Stimulated activated CD8-positive, alpha-beta memory T cell treated with anti-CD3 and anti-CD28 coated beads, Interleukin-15, amount 100 ng/mL, for 1 hour (primary cell): ENCODE measurements at regions not wholly inside any gene's neighbourhood (a gene's known extent, or its start where the extent isn't known, plus 50 kb on each side); places are given as distances from the start of the nearest gene placed in this dataset.

ENCODE experiments used
- DNase-seq: peaks from one replicate; pipeline ENCODE4 v3.0.0-alpha.2; 2020; ENCODE audit warnings: low read depth

DNA sequence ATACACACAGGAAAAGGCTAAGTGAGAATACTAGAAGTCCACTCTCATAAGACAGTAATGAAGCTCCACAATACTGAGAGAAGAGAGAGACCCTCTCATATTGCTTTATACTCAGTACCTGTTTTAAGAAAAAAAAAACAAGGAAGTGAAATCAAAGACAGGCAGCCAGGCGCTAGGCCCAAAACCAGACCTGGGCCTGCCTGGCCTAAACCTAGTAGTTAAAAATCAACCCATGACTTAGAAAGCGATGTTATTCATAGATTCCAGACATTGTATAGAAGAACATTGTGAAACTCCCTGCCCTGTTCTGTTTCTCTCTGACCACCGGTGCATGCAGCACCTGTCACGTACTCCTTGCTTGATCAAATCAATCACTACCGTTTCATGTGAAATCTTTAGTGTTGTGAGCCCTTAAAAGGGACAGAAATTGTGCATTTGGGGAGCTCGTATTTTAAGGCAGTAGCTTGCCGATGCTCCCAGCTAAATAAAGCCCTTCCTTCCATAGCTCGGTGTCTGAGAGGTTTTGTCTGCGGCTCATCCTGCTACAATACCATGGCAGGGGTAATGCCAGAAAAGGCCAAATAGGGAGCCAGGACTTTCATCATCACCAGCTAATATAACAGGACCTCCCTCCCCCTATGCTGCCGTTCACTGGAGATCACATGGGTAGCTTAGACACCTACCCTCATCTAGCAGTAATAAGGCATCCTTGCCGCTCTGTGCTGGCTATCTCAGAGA is 1294.1 kb downstream of the NSUN3 start:
- DNase-seq: no peak

GRCh38 chr3:95387242-95388021 is 1324.6 kb downstream of the NSUN3 start:
- no peak for DNase-seq

DNA sequence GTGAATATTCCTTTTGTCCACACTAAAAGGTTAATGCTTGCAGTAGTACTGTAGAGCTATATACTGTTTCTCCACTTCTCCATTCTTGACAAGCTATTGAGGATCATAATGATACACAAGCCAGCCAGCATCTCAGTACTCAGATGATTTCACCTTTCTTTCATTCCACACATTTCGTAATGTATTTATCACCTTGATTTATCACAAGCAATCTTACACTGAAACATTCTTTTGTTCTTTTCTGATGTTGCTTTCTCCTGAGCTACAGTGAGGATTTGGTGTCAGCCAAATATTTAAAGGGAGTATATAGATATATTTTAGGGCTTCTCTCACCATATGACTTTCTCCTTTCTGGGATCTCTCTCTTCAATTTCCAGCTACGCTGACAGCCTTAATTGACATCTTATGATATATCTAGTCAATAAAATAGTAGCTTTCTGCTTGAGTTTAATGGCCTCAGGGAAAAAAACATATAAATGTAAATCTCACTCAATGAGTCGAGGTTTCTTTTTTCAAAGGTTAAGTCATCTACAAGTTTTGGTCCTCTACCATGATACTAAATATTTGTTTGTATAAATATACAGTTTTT is 1327.0 kb downstream of the NSUN3 start:
- DNase-seq: no peak

DNA sequence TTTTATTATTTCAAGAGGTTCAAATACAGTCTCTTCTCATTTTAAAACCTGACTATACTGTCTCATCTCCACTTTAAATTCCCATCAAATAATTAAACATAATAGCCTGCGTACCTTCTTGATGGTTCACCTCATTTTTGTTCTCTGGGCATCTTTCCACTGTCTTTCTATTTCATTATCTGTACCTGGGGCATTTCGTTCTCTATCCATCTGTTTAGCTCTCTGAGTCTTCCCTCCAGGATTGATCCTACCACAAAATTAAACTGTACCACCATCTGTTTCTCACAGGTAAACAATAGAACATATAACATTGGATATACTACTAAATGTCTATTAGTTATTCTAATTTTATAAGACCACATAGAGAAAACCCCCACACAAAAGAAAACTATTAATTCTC is 1331.4 kb downstream of the NSUN3 start:
- no peak for DNase-seq

DNA sequence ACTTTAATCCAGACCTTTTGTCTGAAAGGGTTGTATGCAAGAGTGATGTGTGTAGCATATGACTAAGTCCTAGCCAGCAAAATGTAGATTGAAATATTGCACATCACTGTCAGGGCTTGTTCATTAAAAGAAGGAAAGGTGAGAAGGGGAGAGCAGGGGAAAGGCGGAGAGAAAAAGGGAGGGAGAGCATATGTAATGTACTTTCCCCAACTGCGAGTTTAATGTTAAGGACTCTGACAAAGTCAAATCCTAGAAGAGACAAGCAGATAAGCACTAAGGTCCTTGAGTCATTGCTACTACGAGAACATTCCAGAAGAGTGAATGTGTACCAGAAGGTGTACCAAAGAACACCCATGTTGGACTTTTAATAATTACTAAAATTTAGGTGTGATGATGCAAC is 1336.7 kb downstream of the NSUN3 start:
- no peak for DNase-seq

DNA sequence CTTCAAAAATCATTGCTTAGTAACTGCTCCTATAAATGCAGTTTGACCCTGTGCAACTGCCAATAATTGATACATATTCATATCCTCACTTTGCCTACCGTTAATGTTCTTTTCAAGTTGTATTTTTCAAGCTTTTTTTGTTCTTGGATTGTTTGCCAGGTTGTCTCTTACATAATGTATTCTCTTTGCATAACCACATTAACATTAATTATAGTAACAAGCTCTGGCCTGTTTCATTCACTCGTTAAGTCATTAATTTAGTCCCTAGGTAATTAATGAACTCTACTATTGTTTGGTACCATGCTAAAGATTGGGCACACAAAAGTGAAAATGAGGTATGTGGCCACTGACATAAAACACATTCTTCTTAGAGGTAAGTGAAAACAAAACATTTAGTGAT is 1338.8 kb downstream of the NSUN3 start:
- no peak for DNase-seq

DNA sequence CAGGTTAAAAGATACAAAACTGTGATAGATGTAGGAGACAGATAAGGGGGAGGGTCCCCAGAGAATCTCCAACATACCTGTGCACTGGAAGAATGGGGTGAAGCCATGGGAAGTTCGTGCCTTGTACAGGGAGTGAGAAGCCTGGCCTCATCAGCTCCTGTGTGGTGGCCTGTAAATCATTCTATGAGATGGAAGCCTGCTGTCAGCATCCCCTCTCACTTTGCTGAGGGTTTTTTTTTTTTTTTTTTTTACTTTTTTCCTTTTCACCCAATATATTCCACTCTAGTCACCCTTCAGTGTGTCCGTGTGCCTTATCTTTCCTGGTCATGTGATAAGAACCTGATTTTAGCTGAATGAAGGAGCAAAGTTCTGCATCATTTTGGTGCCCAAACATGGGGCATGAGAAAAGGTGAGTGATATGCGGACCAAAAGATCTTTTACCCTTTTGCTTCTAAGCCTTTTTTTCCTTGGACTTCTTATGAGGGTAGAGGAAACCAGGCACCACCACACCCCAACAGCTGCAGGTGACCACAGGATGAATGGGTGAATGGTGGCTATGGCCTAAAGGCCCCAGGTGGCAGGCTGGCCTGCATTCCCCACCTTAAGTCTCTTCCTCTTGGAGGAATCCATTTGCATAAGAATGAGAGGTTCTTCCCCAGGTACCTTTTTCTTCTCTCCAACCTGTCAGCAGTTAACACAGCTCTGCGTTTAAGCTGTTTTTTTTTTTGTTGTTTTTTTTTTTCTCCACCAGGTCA is 1345.0 kb downstream of the NSUN3 start:
- no peak for DNase-seq

DNA sequence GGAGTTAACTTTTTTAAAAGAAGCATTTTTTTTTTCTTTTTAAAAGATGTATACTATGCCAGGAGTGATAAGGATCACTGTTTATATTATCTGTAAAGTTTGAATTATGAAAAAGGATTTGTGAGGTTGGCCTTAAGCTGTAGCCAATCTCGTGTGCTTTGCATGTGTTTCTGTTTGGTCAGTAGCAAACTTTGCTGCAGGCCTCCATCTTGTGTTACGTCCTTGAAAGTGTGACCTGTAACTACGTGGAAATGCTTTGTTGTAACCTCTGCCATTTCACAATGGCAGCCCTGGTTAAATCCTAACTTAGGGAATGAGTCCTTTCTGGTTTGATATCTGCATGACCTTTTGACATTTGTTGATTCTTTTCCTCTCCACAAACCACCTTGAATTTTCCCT is 1345.6 kb downstream of the NSUN3 start:
- no peak for DNase-seq

GRCh38 chr3:95418251-95418650 is 1355.4 kb downstream of the NSUN3 start:
- no peak for DNase-seq

DNA sequence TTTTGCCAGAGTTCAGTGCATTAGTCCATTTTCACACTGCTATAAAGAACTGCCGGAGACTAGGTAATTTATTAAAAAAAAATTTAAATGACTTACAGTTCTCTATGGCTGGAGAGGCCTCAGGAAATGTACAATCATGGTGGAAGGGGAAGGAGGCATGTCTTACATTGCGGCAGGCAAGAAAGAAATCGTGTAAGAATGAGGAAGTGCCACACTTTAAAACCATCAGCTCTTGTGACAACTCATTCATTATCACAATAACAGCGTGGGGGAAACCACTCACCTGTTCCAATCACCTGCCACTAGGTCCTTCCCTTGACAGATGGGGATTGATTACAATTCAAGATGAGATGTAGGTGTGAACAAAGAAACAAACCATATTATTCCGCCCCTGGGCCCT is 1361.4 kb downstream of the NSUN3 start:
- no peak for DNase-seq

GRCh38 chr3:95434491-95434890 is 1371.6 kb downstream of the NSUN3 start:
- no peak for DNase-seq

- no peak for DNase-seq
These were observed 1374.5 kb downstream of the NSUN3 start for GRCh38 chr3:95437409-95437808.

GRCh38 chr3:95438274-95438673 is 1375.4 kb downstream of the NSUN3 start:
- no peak for DNase-seq

DNA sequence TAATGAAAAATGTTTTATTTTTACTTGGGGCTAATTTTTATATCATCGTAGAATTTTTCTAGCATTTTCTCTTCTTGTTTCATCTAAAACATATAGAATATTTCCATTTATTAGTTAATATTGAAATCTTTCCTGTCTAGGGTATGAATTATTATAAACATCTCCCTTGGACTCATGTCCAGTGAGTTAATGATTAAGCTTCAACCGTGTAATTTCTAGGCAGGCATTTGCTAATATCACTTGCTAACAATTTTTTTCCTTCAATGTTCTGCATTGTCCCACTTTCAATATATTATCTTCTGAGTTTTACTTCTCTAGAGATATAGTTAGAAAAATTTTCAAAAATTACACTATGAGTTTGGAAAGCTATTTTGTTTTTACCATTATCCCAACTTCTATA is 1371.6 kb upstream of the EPHA6 start:
- no peak for DNase-seq

DNA sequence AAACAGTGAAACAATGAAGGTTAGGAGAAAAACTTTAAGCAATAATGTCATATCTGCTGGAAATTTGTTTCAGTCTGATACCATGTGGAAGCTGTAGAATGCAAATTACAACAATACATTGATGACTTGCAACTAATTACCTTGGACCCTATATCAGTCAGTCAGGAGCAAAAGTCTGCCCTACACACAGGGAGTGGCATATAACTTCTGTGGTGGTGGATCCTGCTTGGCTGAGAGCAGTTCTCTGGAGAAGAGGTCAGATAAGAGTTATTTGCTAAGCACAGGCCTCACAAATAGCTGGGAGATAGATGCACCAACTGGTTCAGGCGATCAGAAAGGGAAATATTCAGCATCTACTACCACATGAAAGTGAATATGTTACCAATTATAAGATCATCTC is 1364.6 kb upstream of the EPHA6 start:
- no peak for DNase-seq

DNA sequence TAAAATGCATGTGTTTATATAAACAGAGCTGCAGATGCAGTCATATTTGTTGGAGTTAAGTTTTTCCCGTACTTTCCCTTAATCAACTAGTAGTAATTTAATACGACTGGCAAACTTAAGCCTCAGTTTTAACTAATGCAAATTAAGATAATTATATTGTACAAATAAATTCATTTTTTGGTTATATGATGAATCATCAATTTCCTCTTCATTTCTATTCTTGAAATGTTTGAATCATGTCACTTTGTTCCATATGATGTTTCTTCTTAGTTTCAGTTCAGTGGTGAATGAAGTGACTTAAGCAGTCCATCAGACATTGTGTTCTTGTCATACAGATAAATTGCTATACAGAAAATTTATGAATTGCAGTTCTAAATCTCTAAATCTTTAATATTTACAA is 1361.2 kb upstream of the EPHA6 start:
- DNase-seq: no peak

GRCh38 chr3:95456835-95457234 is 1357.6 kb upstream of the EPHA6 start:
- no peak for DNase-seq

GRCh38 chr3:95459706-95460105 is 1354.7 kb upstream of the EPHA6 start:
- no peak for DNase-seq

- no peak for DNase-seq
These were observed 1354.1 kb upstream of the EPHA6 start for GRCh38 chr3:95460274-95460673.

DNA sequence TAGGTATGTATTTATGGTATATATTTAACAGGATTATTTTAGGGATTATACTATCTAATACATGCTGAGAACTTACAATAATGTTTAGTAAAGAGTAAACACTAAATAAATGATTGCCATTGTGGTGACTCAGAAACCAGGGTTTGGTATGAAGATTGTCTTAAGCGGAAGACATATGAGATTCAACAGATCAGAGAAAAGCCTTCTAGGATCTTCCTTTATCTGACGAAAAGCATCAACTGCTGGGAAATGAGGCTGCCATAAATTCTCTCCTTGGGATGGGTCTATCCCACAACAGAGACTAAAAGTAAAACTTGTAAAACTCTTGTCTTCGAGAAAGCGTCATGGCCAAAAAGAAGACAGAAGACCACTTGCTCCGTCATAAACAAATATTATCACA is 1352.2 kb upstream of the EPHA6 start:
- no peak for DNase-seq

DNA sequence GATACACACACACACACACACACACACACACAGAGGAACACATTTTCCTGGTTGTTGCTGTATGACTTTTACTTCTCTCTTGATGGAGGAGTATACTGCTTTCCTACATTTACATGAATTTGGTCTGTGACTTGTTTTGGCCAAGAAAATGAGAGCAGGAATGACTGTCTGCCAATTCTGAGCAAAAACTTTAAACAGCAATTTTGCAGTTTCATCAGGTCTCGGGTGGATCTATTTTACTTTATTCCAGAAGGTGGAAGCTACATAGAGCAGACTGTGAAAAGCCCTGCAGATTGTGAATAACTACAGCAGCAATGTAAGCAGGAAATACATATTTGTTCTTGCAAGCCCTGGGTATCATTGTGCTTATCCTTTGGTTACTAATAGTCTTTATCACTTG is 1350.0 kb upstream of the EPHA6 start:
- DNase-seq: no peak

GRCh38 chr3:95468331-95468730 is 1346.1 kb upstream of the EPHA6 start:
- no peak for DNase-seq

GRCh38 chr3:95474338-95474737 is 1340.1 kb upstream of the EPHA6 start:
- DNase-seq: no peak
